Activated T-helper 1 cell treated with anti-CD3 and anti-CD28 coated beads, Interleukin-12 subunit alpha, Interleukin-12 subunit beta, Interleukin-2, Interleukin-4 antibody, amounts not matched to agents 30 ng/mL and 10 ng/mL and 1 ng/mL, durations not matched to agents 14 hours and 24 hours and 36 hours (primary cell): ENCODE measurements at regions not wholly inside any gene's neighbourhood (a gene's known extent, or its start where the extent isn't known, plus 50 kb on each side); places are given as distances from the start of the nearest gene placed in this dataset.
"Not testable (repeated sequence)": the region's sequence is repeated elsewhere in the genome, so short reads cannot be mapped to it uniquely, and the experiment has no call there.

Experiments used
- DNase-seq: peaks from one replicate; pipeline ENCODE4 v3.0.0; 2021; ENCODE audit warnings: low spot score
- H3K27ac Mint-ChIP-seq: one replicate; pipeline ENCODE4 v1.8.0; 2021; ENCODE audit warnings: mild to moderate bottlenecking, mixed read lengths
- H3K27me3 Mint-ChIP-seq: one replicate; pipeline ENCODE4 v1.8.0; 2022; ENCODE audit warnings: mild to moderate bottlenecking, moderate library complexity, mixed read lengths; ENCODE audit not compliant: insufficient read depth
- H3K36me3 Mint-ChIP-seq: one replicate; pipeline ENCODE4 v1.8.0; 2021; ENCODE audit warnings: low read depth, mixed read lengths
- H3K4me1 Mint-ChIP-seq: one replicate; pipeline ENCODE4 v1.8.0; 2021; ENCODE audit warnings: low read depth, mixed read lengths
- H3K4me3 Mint-ChIP-seq: one replicate; pipeline ENCODE4 v1.8.0; 2021; ENCODE audit warnings: mild to moderate bottlenecking, moderate library complexity, mixed read lengths
- H3K9me3 Mint-ChIP-seq: one replicate; pipeline ENCODE4 v1.8.0; 2021; ENCODE audit warnings: mixed read lengths
- intact Hi-C: fragments of 100-400 bp; cut with micrococcal nuclease; formaldehyde crosslinking; loops from one replicate; pipeline ENCODE4 v1.15.1; 2024

GRCh38 chr5:162272417-162272816, 204.8 kb downstream of the GABRG2 start:
- Mint-ChIP-seq H3K27ac (no peak overlapping the region), H3K9me3 (peaks cover 5% of the 10 kb centered on the region), H3K4me1 (no peaks in the 10 kb centered on the region), H3K4me3 (no peak overlapping the region), H3K27me3 (no peaks in the 10 kb centered on the region), H3K36me3 (no peaks in the 10 kb centered on the region)
- DNase-seq: no peak
- intact Hi-C loops: no loop called here

- no peak overlapping the region for H3K4me3 Mint-ChIP-seq
- H3K27me3 Mint-ChIP-seq: no peaks in the 10 kb centered on the region
- no peak for DNase-seq
- intact Hi-C loops: no loop called here
- no peak overlapping the region for H3K27ac Mint-ChIP-seq
- H3K36me3 Mint-ChIP-seq: no peaks in the 10 kb centered on the region
- no peaks in the 10 kb centered on the region for H3K4me1 Mint-ChIP-seq
- H3K9me3 Mint-ChIP-seq: peaks cover 5% of the 10 kb centered on the region
Measured at GRCh38 chr5:162274679-162275078, 207.1 kb downstream of the GABRG2 start.

GRCh38 chr5:162275387-162275786, 207.8 kb downstream of the GABRG2 start:
- H3K4me3 Mint-ChIP-seq, H3K9me3 Mint-ChIP-seq, DNase-seq, H3K27me3 Mint-ChIP-seq, H3K27ac Mint-ChIP-seq, intact Hi-C loops, H3K36me3 Mint-ChIP-seq, H3K4me1 Mint-ChIP-seq: not testable (repeated sequence)

GRCh38 chr5:162282191-162282590, 214.6 kb downstream of the GABRG2 start:
- DNase-seq: no peak
- intact Hi-C loops: no loop called here
- H3K27ac Mint-ChIP-seq: no peak overlapping the region
- H3K4me1 Mint-ChIP-seq: no peaks in the 10 kb centered on the region
- no peaks in the 10 kb centered on the region for H3K9me3 Mint-ChIP-seq
- no peaks in the 10 kb centered on the region for H3K27me3 Mint-ChIP-seq
- H3K36me3 Mint-ChIP-seq: no peaks in the 10 kb centered on the region
- no peak overlapping the region for H3K4me3 Mint-ChIP-seq

GRCh38 chr5:162283609-162284008, 216.0 kb downstream of the GABRG2 start:
- Mint-ChIP-seq H3K36me3 (no peaks in the 10 kb centered on the region), H3K9me3 (no peaks in the 10 kb centered on the region), H3K4me1 (no peaks in the 10 kb centered on the region), H3K4me3 (no peak overlapping the region), H3K27ac (no peak overlapping the region), H3K27me3 (no peaks in the 10 kb centered on the region)
- no peak for DNase-seq
- intact Hi-C loops: no loop called here

GRCh38 chr5:162288647-162289296, 221.2 kb downstream of the GABRG2 start:
- H3K36me3 Mint-ChIP-seq: no peaks in the 10 kb centered on the region
- no peaks in the 10 kb centered on the region for H3K4me1 Mint-ChIP-seq
- no peaks in the 10 kb centered on the region for H3K27me3 Mint-ChIP-seq
- H3K27ac Mint-ChIP-seq: no peak overlapping the region
- intact Hi-C loops: no loop called here
- no peak for DNase-seq
- H3K9me3 Mint-ChIP-seq: no peaks in the 10 kb centered on the region
- no peak overlapping the region for H3K4me3 Mint-ChIP-seq

GRCh38 chr5:162289489-162289888, 221.9 kb downstream of the GABRG2 start:
- DNase-seq: no peak
- Mint-ChIP-seq H3K36me3 (no peaks in the 10 kb centered on the region), H3K27ac (no peak overlapping the region), H3K4me3 (no peak overlapping the region), H3K9me3 (no peaks in the 10 kb centered on the region), H3K4me1 (no peaks in the 10 kb centered on the region), H3K27me3 (no peaks in the 10 kb centered on the region)
- intact Hi-C loops: no loop called here

GRCh38 chr5:162299793-162300192, 232.2 kb downstream of the GABRG2 start:
- no peaks in the 10 kb centered on the region for H3K9me3 Mint-ChIP-seq
- no peak overlapping the region for H3K27ac Mint-ChIP-seq
- no peak for DNase-seq
- H3K36me3 Mint-ChIP-seq: no peaks in the 10 kb centered on the region
- H3K4me1 Mint-ChIP-seq: no peaks in the 10 kb centered on the region
- no peak overlapping the region for H3K4me3 Mint-ChIP-seq
- H3K27me3 Mint-ChIP-seq: no peaks in the 10 kb centered on the region
- intact Hi-C loops: no loop called here

GRCh38 chr5:162301356-162301755, 233.8 kb downstream of the GABRG2 start:
- no peak overlapping the region for H3K4me3 Mint-ChIP-seq
- DNase-seq: no peak
- H3K4me1 Mint-ChIP-seq: no peaks in the 10 kb centered on the region
- no peaks in the 10 kb centered on the region for H3K27me3 Mint-ChIP-seq
- intact Hi-C loops: no loop called here
- no peak overlapping the region for H3K27ac Mint-ChIP-seq
- no peaks in the 10 kb centered on the region for H3K36me3 Mint-ChIP-seq
- H3K9me3 Mint-ChIP-seq: peaks cover 2% of the 10 kb centered on the region

GRCh38 chr5:162323466-162323865, 255.9 kb downstream of the GABRG2 start:
- no peaks in the 10 kb centered on the region for H3K27me3 Mint-ChIP-seq
- peaks cover 6% of the 10 kb centered on the region for H3K9me3 Mint-ChIP-seq
- H3K27ac Mint-ChIP-seq: no peak overlapping the region
- no peak for DNase-seq
- intact Hi-C loops: no loop called here
- no peaks in the 10 kb centered on the region for H3K4me1 Mint-ChIP-seq
- H3K4me3 Mint-ChIP-seq: no peak overlapping the region
- H3K36me3 Mint-ChIP-seq: no peaks in the 10 kb centered on the region

- H3K4me3 Mint-ChIP-seq: no peak overlapping the region
- H3K27me3 Mint-ChIP-seq: no peaks in the 10 kb centered on the region
- peaks cover 7% of the 10 kb centered on the region for H3K9me3 Mint-ChIP-seq
- no peaks in the 10 kb centered on the region for H3K4me1 Mint-ChIP-seq
- H3K36me3 Mint-ChIP-seq: no peaks in the 10 kb centered on the region
- DNase-seq: no peak
- no peak overlapping the region for H3K27ac Mint-ChIP-seq
- intact Hi-C loops: no loop called here
Measured at GRCh38 chr5:162324328-162324727, 256.8 kb downstream of the GABRG2 start.

GRCh38 chr5:162325143-162325727, 257.7 kb downstream of the GABRG2 start:
- DNase-seq: no peak
- Mint-ChIP-seq H3K9me3 (peaks cover 13% of the 10 kb centered on the region), H3K27me3 (no peaks in the 10 kb centered on the region), H3K27ac (no peak overlapping the region), H3K4me3 (no peak overlapping the region), H3K4me1 (no peaks in the 10 kb centered on the region), H3K36me3 (no peaks in the 10 kb centered on the region)
- intact Hi-C loops: no loop called here

GRCh38 chr5:162334944-162335343, 267.4 kb downstream of the GABRG2 start:
- Mint-ChIP-seq H3K4me1 (no peaks in the 10 kb centered on the region), H3K36me3 (no peaks in the 10 kb centered on the region), H3K9me3 (peaks cover 2% of the 10 kb centered on the region), H3K27me3 (no peaks in the 10 kb centered on the region), H3K4me3 (no peak overlapping the region), H3K27ac (no peak overlapping the region)
- DNase-seq: no peak
- intact Hi-C loops: no loop called here
